ENCODE measurements at regions not wholly inside any gene's neighbourhood (a gene's known extent, or its start where the extent isn't known, plus 50 kb on each side); places are given as distances from the start of the nearest gene placed in this dataset.
A peak's percentile ranks its signal among the peaks of the same experiment; 100 is the strongest.

GRCh38 chr1:29454616-29455380, 218.5 kb downstream of the PTPRU start:
- DNase-seq = no peak

- peak; percentile 13 for DNase-seq
Measured at GRCh38 chr1:29453502-29454240, 217.3 kb downstream of the PTPRU start.

GRCh38 chr1:29452463-29453230, 216.3 kb downstream of the PTPRU start:
- no peak for DNase-seq

- no peak for DNase-seq
Measured at GRCh38 chr1:29451368-29451892, 215.1 kb downstream of the PTPRU start.

GRCh38 chr1:29450591-29450990, 214.3 kb downstream of the PTPRU start:
- DNase-seq = no peak

- DNase-seq = no peak
Measured at GRCh38 chr1:29448456-29449235, 212.3 kb downstream of the PTPRU start.

- DNase-seq = no peak
Measured at GRCh38 chr1:29447368-29447767, 211.0 kb downstream of the PTPRU start.

GRCh38 chr1:29444782-29445729, 208.7 kb downstream of the PTPRU start:
- DNase-seq = no peak

- no peak for DNase-seq
Measured at GRCh38 chr1:29444081-29444715, 207.9 kb downstream of the PTPRU start.

- no peak for DNase-seq
Measured at GRCh38 chr1:29441916-29442668, 205.8 kb downstream of the PTPRU start.

- no peak for DNase-seq
Measured at GRCh38 chr1:29439615-29440014, 203.3 kb downstream of the PTPRU start.

- no peak for DNase-seq
Measured at GRCh38 chr1:29438991-29439390, 202.7 kb downstream of the PTPRU start.

- no peak for DNase-seq
Measured at GRCh38 chr1:29437946-29438345, 201.6 kb downstream of the PTPRU start.

- DNase-seq = no peak
Measured at GRCh38 chr1:29436181-29436785, 200.0 kb downstream of the PTPRU start.

GRCh38 chr1:29433830-29434229, 197.5 kb downstream of the PTPRU start:
- DNase-seq = no peak

- no peak for DNase-seq
Measured at GRCh38 chr1:29431138-29431537, 194.8 kb downstream of the PTPRU start.

GRCh38 chr1:29429656-29430055, 193.3 kb downstream of the PTPRU start:
- DNase-seq = no peak

- no peak for DNase-seq
Measured at GRCh38 chr1:29428997-29429396, 192.7 kb downstream of the PTPRU start.

- no peak for DNase-seq
Measured at GRCh38 chr1:29428280-29428615, 191.9 kb downstream of the PTPRU start.
